Cardiac muscle cell (in vitro differentiated cells and primary cell): ENCODE measurements at regions not wholly inside any gene's neighbourhood (a gene's known extent, or its start where the extent isn't known, plus 50 kb on each side); places are given as distances from the start of the nearest gene placed in this dataset.

ENCODE experiments used
- DNase-seq, 2 donors: peaks; one replicate each; pipeline versions ENCODE4 v3.0.0 to v3.0.0-alpha.2; 2010 to 2017; ENCODE audit warnings: low read depth in 1 of 2, low spot score in 1 of 2
- H3K27ac ChIP-seq: fragments of 200-600 bp; sonication (generic); 2 replicates; pipeline ENCODE4 v1.5.1; 2016
- H3K27me3 ChIP-seq: fragments of 200-600 bp; sonication (generic); 2 replicates; pipeline ENCODE4 v1.6.0; 2016; ENCODE audit warnings: control low read depth
- H3K36me3 ChIP-seq: fragments of 200-600 bp; sonication (generic); 2 replicates; pipeline ENCODE4 v1.5.1; 2016; ENCODE audit warnings: control low read depth
- H3K4me1 ChIP-seq: fragments of 200-600 bp; sonication (generic); 2 replicates; pipeline ENCODE4 v1.8.1; 2017; ENCODE audit warnings: low read depth, mild to moderate bottlenecking, mixed run types
- H3K4me3 ChIP-seq: fragments of 200-600 bp; sonication (generic); 2 replicates; pipeline ENCODE4 v1.5.1; 2016; ENCODE audit warnings: mild to moderate bottlenecking
- H3K9me3 ChIP-seq: fragments of 200-600 bp; sonication (generic); 2 replicates; pipeline ENCODE4 v1.5.1; 2017; ENCODE audit warnings: low read depth, mild to moderate bottlenecking, control low read depth
- CTCF ChIP-seq: IDR thresholded peaks from 2 replicates; pipeline ENCODE4 v1.5.1; 2012; ENCODE audit warnings: low read depth, mild to moderate bottlenecking, low read length

- no peak for TF ChIP-seq CTCF
- H3K27ac ChIP-seq: no peak overlapping the region
- DNase-seq: no peak
- H3K9me3 ChIP-seq: no peaks in the 10 kb centered on the region
- H3K36me3 ChIP-seq: no peaks in the 10 kb centered on the region
- no peaks in the 10 kb centered on the region for H3K27me3 ChIP-seq
- no peak overlapping the region for H3K4me3 ChIP-seq
- no peaks in the 10 kb centered on the region for H3K4me1 ChIP-seq
Observed at GRCh38 chr14:53380867-53381225, 227.7 kb upstream of the DDHD1 start.

DNA sequence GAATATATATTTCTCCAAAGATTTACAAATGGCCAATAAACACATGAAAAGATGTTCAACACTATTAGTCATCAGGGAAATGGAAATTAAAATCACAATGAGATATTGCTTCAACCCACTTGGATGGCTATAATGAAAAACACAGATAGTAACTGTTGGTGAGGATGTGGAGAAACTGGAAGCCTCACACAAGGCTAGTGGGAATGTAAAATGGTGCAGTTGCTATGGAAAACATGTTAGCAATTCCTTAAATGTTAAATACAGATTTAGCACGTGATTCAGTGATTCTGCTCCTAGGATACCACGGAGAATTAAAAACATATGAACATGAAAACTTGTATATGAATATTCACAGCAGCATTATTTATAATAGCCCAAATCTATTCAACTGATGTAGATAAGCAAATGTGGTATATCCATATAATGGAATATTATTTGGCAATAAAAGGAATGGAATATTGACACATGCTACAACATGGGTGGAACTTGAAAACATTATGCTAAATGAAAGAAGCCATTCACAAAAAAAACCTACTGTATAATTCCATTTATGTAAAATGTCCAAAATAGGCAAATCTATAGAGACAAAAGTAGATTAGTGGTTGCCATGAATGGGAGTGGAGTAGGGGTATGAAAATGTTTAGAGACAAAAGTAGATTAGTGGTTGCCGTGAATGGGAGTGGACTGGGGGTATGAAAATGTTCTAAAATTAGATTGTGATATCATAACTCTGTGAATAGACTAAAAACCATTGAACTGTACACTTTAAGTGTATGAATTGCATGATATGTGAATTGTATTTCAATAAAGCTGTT, 227.1 kb upstream of the DDHD1 start:
- H3K27ac ChIP-seq: no peak overlapping the region
- DNase-seq: no peak
- no peaks in the 10 kb centered on the region for H3K9me3 ChIP-seq
- no peaks in the 10 kb centered on the region for H3K4me1 ChIP-seq
- H3K36me3 ChIP-seq: no peaks in the 10 kb centered on the region
- H3K4me3 ChIP-seq: no peak overlapping the region
- no peaks in the 10 kb centered on the region for H3K27me3 ChIP-seq
- no peak for TF ChIP-seq CTCF

DNA sequence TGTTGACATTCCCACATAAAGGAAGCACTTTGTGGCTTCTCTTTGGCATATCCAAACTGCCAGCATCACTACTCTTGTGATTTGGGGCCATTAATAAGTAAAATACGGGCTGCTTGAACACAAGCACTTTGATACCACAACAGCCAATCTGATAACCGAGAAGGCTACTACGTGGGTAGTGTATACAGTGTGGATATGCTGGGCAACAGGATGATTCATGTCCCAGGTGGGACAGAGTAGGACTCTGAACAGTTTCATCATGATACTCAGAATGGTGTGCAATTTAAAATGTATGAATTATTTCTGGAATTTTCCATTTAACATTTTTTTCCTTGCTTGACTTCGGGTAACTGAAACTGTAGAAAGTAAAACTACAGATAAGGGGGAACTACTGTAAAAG, 225.0 kb upstream of the DDHD1 start:
- Histone ChIP-seq H3K36me3 (no peaks in the 10 kb centered on the region), H3K4me3 (no peak overlapping the region), H3K27ac (no peak overlapping the region), H3K4me1 (no peaks in the 10 kb centered on the region), H3K27me3 (no peaks in the 10 kb centered on the region), H3K9me3 (no peaks in the 10 kb centered on the region)
- no peak for DNase-seq
- no peak for TF ChIP-seq CTCF

- Histone ChIP-seq H3K9me3 (no peaks in the 10 kb centered on the region), H3K27me3 (no peaks in the 10 kb centered on the region), H3K4me3 (no peak overlapping the region), H3K36me3 (no peaks in the 10 kb centered on the region), H3K27ac (no peak overlapping the region), H3K4me1 (no peaks in the 10 kb centered on the region)
- no peak for TF ChIP-seq CTCF
- DNase-seq: no peak
Observed at GRCh38 chr14:53376064-53376463, 222.9 kb upstream of the DDHD1 start.

- H3K27ac ChIP-seq: no peak overlapping the region
- no peak overlapping the region for H3K4me3 ChIP-seq
- TF ChIP-seq CTCF: no peak
- H3K9me3 ChIP-seq: no peaks in the 10 kb centered on the region
- no peak for DNase-seq
- no peaks in the 10 kb centered on the region for H3K36me3 ChIP-seq
- no peaks in the 10 kb centered on the region for H3K27me3 ChIP-seq
- no peaks in the 10 kb centered on the region for H3K4me1 ChIP-seq
Observed at GRCh38 chr14:53375599-53375998, 222.5 kb upstream of the DDHD1 start.
